ENCODE measurements at regions not wholly inside any gene's neighbourhood (a gene's known extent, or its start where the extent isn't known, plus 50 kb on each side); places are given as distances from the start of the nearest gene placed in this dataset.

DNA sequence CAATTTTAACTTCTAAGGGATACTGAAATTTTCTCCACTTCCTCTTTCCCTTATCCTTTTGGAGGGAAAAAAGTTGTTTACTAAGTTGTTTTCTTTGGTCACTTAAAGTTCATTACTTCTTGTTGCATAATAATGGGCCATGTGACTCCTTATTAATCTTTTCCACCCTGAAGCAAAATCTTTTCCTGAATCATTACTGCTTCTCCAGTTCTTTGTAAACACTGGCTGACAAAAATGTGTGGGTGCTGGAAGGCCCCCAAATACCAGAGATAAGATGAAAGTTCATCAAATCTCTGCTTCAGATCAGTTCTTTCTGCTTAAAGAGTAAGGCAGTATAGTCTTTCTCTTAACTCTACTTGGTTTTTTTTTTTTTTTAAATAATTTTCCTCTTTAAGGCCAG lies 108.9 kb upstream of the NHS start (continued):
- TF ChIP-seq EP300 (IDR thresholded peaks at IDR 0.05; ENCODE audit: borderline replicate concordance in 1 of 2, low read depth in 2 of 2, low read length in 2 of 2) (no peak), NANOG (IDR thresholded peaks at IDR 0.05; ENCODE audit: insufficient read depth, low read depth, low read length, poor library complexity, severe bottlenecking) (no peak), RBBP5 (IDR thresholded peaks at IDR 0.05; ENCODE audit: borderline replicate concordance, low read depth, low read length) (no peak), POLR2A (IDR thresholded peaks at IDR 0.05; ENCODE audit: control extremely low read depth in 1 of 2, low read depth in 2 of 2, low read length in 2 of 2) (no peak)
- TF ChIP-seq, protein P1, sequence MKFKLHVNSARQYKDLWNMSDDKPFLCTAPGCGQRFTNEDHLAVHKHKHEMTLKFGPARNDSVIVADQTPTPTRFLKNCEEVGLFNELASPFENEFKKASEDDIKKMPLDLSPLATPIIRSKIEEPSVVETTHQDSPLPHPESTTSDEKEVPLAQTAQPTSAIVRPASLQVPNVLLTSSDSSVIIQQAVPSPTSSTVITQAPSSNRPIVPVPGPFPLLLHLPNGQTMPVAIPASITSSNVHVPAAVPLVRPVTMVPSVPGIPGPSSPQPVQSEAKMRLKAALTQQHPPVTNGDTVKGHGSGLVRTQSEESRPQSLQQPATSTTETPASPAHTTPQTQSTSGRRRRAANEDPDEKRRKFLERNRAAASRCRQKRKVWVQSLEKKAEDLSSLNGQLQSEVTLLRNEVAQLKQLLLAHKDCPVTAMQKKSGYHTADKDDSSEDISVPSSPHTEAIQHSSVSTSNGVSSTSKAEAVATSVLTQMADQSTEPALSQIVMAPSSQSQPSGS (IDR thresholded peaks at IDR 0.05; ENCODE audit: low read length), result no peak

Measured in H1 (cell line).